ENCODE measurements at regions not wholly inside any gene's neighbourhood (a gene's known extent, or its start where the extent isn't known, plus 50 kb on each side); places are given as distances from the start of the nearest gene placed in this dataset.
"Not testable (repeated sequence)": the region's sequence is repeated elsewhere in the genome, so short reads cannot be mapped to it uniquely, and the experiment has no call there.

GRCh38 chr14:105641075-105641937 is 114.9 kb downstream of the TMEM121 start:
- no peak for DNase-seq

GRCh38 chr14:105641951-105642350 is 115.6 kb downstream of the TMEM121 start:
- DNase-seq, result not testable (repeated sequence)

GRCh38 chr14:105642486-105642885 is 116.1 kb downstream of the TMEM121 start:
- DNase-seq, result not testable (repeated sequence)

GRCh38 chr14:105643406-105644052 is 117.1 kb downstream of the TMEM121 start:
- DNase-seq, result not testable (repeated sequence)

GRCh38 chr14:105644053-105644435 is 117.7 kb downstream of the TMEM121 start:
- not testable (repeated sequence) for DNase-seq

GRCh38 chr14:105644457-105644856 is 118.1 kb downstream of the TMEM121 start:
- not testable (repeated sequence) for DNase-seq

GRCh38 chr14:105644891-105645290 is 118.5 kb downstream of the TMEM121 start:
- not testable (repeated sequence) for DNase-seq

GRCh38 chr14:105645389-105645788 is 119.0 kb downstream of the TMEM121 start:
- not testable (repeated sequence) for DNase-seq

GRCh38 chr14:105646175-105646574 is 119.8 kb downstream of the TMEM121 start:
- DNase-seq, result no peak

GRCh38 chr14:105646711-105647281 is 120.4 kb downstream of the TMEM121 start:
- DNase-seq, result not testable (repeated sequence)

GRCh38 chr14:105647426-105647783 is 121.0 kb downstream of the TMEM121 start:
- DNase-seq, result not testable (repeated sequence)

- DNase-seq, result no peak
Observed at GRCh38 chr14:105647784-105648608, 121.6 kb downstream of the TMEM121 start.

GRCh38 chr14:105648609-105649535 is 122.5 kb downstream of the TMEM121 start:
- not testable (repeated sequence) for DNase-seq

GRCh38 chr14:105652317-105652716 is 125.9 kb downstream of the TMEM121 start:
- not testable (repeated sequence) for DNase-seq

GRCh38 chr14:105653921-105654320 is 127.5 kb downstream of the TMEM121 start:
- not testable (repeated sequence) for DNase-seq

GRCh38 chr14:105659255-105659654 is 132.9 kb downstream of the TMEM121 start:
- DNase-seq, result not testable (repeated sequence)

- DNase-seq, result no peak
Observed at GRCh38 chr14:105659935-105660527, 133.6 kb downstream of the TMEM121 start.

- DNase-seq, result no peak
Observed at GRCh38 chr14:105660816-105661531, 134.6 kb downstream of the TMEM121 start.

GRCh38 chr14:105662043-105662442 is 135.7 kb downstream of the TMEM121 start:
- not testable (repeated sequence) for DNase-seq

GRCh38 chr14:105662592-105662991 is 136.2 kb downstream of the TMEM121 start:
- not testable (repeated sequence) for DNase-seq

Measured in HCEC 1CT (cell line).